Raji (cell line): ENCODE measurements at regions not wholly inside any gene's neighbourhood (a gene's known extent, or its start where the extent isn't known, plus 50 kb on each side); places are given as distances from the start of the nearest gene placed in this dataset.
A peak's percentile ranks its signal among the peaks of the same experiment; 100 is the strongest.

Source experiments
- POLR2A ChIP-seq: IDR thresholded peaks from 2 replicates; pipeline ENCODE4 v1.6.1; 2011; ENCODE audit warnings: low read depth, low read length, control low read depth; ENCODE audit not compliant: insufficient read depth

DNA sequence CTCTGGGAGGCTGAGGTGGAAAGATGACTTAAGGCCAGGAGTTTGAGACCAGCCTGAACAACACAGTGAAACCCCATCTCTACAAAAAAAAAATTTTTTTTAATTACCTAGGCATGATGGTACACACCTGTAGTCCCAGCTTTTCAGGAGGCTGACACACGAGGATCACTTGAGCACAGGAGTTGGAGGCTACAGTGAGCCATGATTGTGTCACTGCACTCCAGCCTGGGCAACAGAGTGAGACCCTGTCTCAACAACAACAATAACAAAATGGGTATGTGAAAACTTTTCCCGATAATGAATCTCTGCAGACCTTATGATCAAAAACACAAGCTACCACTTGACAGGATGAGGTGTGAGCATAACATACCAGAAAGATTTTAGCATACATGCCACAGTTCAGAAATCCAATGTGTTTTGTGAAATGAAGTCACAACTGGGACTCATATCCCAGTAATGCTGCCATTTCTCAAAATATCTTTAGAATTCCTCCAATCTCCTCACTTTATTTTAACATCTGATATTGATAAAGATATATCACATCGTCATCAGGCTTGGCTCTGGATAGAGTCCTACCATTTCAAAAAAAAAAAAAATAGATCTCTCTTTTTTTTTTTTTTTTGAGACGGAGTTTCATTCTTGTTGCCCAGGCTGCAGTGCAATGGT, 74.0 kb upstream of the PELI1 start:
- no peak for TF ChIP-seq POLR2A

DNA sequence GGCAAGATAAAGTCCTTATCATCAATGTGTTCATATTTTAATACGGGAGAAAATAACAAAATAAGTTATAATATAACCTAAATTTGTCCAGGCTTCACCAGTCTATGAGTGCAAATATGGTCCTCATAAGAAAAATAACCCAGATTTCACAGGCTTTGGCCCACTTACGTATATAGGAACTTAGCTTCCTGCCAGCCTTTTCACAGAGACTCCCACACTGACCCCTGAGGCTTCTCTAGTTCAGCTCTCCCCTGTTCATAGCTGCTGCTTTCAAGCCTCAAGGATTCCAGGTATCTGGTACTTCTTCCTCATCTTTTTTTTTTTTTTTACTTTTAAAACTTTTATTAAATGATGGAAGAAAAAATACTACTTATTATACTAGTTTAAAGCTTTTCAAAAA, 74.9 kb upstream of the PELI1 start:
- no peak for TF ChIP-seq POLR2A

- no peak for TF ChIP-seq POLR2A
These were observed 76.0 kb upstream of the PELI1 start for GRCh38 chr2:64220265-64220664.

GRCh38 chr2:64220894-64221617, 76.8 kb upstream of the PELI1 start:
- TF ChIP-seq POLR2A, result no peak

DNA sequence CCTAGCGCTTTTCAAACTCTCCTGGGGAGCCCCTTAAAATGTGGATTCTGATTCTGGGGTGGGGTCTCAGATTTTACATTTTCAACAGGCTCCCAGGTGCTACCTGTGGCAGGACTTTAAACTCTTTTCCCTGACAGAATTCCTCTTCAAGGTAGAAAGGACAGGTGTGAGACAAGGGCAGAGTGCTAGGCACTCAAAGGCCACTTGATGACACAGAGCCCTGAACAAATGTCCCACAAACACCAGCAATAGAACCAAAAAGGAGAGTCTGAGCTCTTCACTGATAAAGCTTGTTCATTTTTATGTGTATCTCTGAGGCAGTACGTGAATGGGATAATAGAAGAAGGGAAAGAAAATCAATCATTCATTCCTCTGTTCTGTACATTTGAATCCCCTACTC, 77.7 kb upstream of the PELI1 start:
- no peak for TF ChIP-seq POLR2A

GRCh38 chr2:64222351-64222750, 78.1 kb upstream of the PELI1 start:
- TF ChIP-seq POLR2A, result no peak

GRCh38 chr2:64223055-64223454, 78.8 kb upstream of the PELI1 start:
- TF ChIP-seq POLR2A, result no peak

DNA sequence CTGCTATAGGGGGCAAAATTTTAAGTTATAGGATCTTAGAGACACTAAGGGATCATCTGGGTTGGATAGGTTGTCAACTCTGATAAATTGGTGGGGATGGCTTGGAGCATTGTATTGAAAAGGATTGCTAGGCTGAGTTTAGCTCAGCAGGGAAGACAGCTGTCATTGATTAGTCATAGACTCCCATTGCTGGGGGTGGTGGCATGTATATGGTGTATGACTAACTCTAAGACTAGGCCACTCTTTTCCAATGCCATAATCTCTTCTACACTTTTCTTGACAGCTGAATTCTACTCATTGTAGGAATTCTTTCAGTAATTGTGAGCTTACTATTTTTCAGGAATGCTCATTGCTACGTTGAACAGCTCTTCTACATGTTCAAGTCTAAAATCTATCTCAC, 81.3 kb upstream of the PELI1 start:
- TF ChIP-seq POLR2A, result no peak

- no peak for TF ChIP-seq POLR2A
These were observed 82.4 kb upstream of the PELI1 start for GRCh38 chr2:64226611-64227010.

- no peak for TF ChIP-seq POLR2A
These were observed 83.4 kb upstream of the PELI1 start for GRCh38 chr2:64227603-64228125.

DNA sequence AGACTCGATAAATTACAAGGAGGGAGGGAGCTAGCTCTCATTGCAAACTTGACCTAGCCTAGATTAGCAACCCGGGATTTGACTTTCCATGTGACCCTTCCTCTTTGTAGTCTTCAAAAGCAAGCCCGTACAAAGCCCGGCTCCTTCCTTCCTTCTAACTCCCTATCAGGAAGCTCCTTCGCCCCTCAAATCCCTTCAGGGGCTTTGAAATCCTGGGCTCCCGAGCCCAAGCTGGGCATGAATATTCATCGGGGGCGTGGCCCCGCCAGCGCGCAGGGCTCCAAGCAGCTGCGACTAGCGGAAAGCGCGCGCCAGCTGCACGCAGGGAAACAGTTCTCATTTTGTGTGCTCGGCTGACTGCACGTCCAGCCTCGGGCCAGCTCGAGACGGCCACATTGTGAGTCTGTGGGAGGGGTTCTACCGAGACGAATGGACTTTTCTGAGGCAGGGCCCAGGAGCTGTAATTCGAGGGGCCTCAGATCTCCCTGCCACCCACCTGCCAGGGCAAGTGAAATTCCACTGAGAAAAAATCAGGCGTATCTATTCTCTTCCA, 84.0 kb upstream of the PELI1 start:
- peak; percentile 65 for TF ChIP-seq POLR2A

GRCh38 chr2:64228918-64229317, 84.7 kb upstream of the PELI1 start:
- no peak for TF ChIP-seq POLR2A

DNA sequence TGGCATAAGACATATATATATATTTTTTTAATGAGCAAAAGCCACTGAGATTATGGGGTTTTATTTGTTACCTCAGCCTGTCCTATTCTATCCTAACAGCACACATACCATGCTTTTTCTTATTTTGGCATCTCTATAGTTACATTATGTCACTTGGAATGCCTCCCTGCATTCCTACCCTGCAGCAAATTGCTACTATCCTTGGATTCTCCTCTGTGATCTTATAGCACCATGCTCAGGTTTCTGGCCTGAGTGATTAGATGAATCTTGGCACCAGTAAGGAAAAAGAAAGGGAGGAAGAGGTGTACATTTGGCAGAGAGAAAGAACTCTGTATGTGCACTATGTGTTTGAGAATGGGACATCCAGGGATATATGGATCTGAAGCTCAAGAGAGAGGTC, 86.3 kb upstream of the PELI1 start:
- TF ChIP-seq POLR2A, result no peak

GRCh38 chr2:64232266-64232665, 88.0 kb upstream of the PELI1 start:
- no peak for TF ChIP-seq POLR2A

DNA sequence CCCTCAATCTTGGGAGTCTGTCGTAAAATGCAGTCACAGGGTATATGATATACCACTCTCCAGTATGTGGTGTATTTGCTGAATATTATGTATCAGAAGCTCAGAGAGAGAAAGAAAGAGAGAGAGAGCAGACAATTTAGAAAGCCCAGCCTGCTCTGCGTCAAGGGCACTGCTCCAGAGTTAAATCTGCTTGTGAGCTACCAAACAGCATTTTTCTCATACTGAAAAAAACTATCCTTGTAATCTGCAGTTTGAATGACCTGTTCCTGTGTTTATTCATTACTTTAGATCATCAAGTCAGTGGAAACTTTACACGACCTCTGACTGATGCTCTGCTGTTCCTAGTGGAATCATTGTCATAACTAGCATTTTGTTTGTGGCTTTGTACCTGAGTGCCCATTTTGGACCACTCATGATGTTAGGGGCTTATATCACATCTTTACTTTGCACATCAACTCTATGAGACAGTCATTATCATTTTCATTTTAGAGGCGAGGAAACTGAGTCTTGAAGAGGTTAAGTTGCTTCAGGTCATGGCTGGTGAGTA, 89.2 kb upstream of the PELI1 start:
- TF ChIP-seq POLR2A, result no peak

GRCh38 chr2:64234150-64234549, 89.9 kb upstream of the PELI1 start:
- TF ChIP-seq POLR2A, result no peak
